Duodenal mucosa (tissue), 2 donors: ENCODE measurements at regions not wholly inside any gene's neighbourhood (a gene's known extent, or its start where the extent isn't known, plus 50 kb on each side); places are given as distances from the start of the nearest gene placed in this dataset.

Source experiments
- H3K27ac ChIP-seq: one replicate; pipeline ENCODE4 v1.7.0; 2013; ENCODE audit warnings: low read depth, low read length
- H3K27me3 ChIP-seq, 2 donors: one replicate each; pipeline ENCODE4 v1.7.0; 2013; ENCODE audit warnings: low read length in 2 of 2, control low read depth in 1 of 2; ENCODE audit not compliant: insufficient read depth in 2 of 2, control insufficient read depth in 1 of 2
- H3K36me3 ChIP-seq, 2 donors: one replicate each; pipeline ENCODE4 v1.7.0; 2013; ENCODE audit warnings: low read length in 2 of 2, control low read depth in 1 of 2; ENCODE audit not compliant: insufficient read depth in 2 of 2, control insufficient read depth in 1 of 2
- H3K4me1 ChIP-seq, 2 donors: one replicate each; pipeline ENCODE4 v1.7.0; 2013; ENCODE audit warnings: low read length in 2 of 2, control low read depth in 1 of 2; ENCODE audit not compliant: insufficient read depth in 2 of 2, control insufficient read depth in 1 of 2
- H3K4me3 ChIP-seq, 2 donors: one replicate each; pipeline ENCODE4 v1.7.0; 2013; ENCODE audit warnings: low read length in 2 of 2, low read depth in 1 of 2
- H3K9ac ChIP-seq, 2 donors: one replicate each; pipeline ENCODE4 v1.7.0; 2013; ENCODE audit warnings: low read length in 2 of 2, low read depth in 1 of 2
- H3K9me3 ChIP-seq, 2 donors: one replicate each; pipeline ENCODE4 v1.7.0; 2013; ENCODE audit warnings: low read length in 2 of 2, control low read depth in 1 of 2; ENCODE audit not compliant: control insufficient read depth in 1 of 2

- Histone ChIP-seq H3K27ac (no peak overlapping the region), H3K4me1 (peaks cover 0 to 5% of the 10 kb centered on the region in 2 donors), H3K36me3 (no peaks in the 10 kb centered on the region), H3K9me3 (no peaks in the 10 kb centered on the region), H3K9ac (no peak overlapping the region), H3K4me3 (no peak overlapping the region), H3K27me3 (peaks cover 4 to 11% of the 10 kb centered on the region in 2 donors)
Observed at GRCh38 chr7:26550492-26550891, 258.8 kb downstream of the SNX10 start.

GRCh38 chr7:26551740-26552139 lies 260.1 kb downstream of the SNX10 start:
- no peak overlapping the region for H3K27ac ChIP-seq

GRCh38 chr7:26553128-26553527 lies 261.5 kb downstream of the SNX10 start:
- Histone ChIP-seq H3K27me3 (peaks cover 4 to 8% of the 10 kb centered on the region in 2 donors), H3K36me3 (no peaks in the 10 kb centered on the region), H3K9ac (no peak overlapping the region), H3K27ac (no peak overlapping the region), H3K4me1 (peaks cover 0 to 5% of the 10 kb centered on the region in 2 donors), H3K4me3 (no peak overlapping the region), H3K9me3 (no peaks in the 10 kb centered on the region)

More at GRCh38 chr7:26551740-26552139, 260.1 kb downstream of the SNX10 start:
- peaks cover 0 to 5% of the 10 kb centered on the region in 2 donors for H3K4me1 ChIP-seq
- H3K9me3 ChIP-seq = no peaks in the 10 kb centered on the region
- H3K4me3 ChIP-seq = no peak overlapping the region
- H3K9ac ChIP-seq = no peak overlapping the region
- H3K27me3 ChIP-seq = peaks cover 4 to 8% of the 10 kb centered on the region in 2 donors
- no peaks in the 10 kb centered on the region for H3K36me3 ChIP-seq

- H3K9me3 ChIP-seq = no peaks in the 10 kb centered on the region
- no peak overlapping the region for H3K9ac ChIP-seq
- peaks cover 4 to 7% of the 10 kb centered on the region in 2 donors for H3K27me3 ChIP-seq
- H3K4me3 ChIP-seq = no peak overlapping the region
- H3K36me3 ChIP-seq = no peaks in the 10 kb centered on the region
- H3K4me1 ChIP-seq = peaks cover 0 to 5% of the 10 kb centered on the region in 2 donors
- H3K27ac ChIP-seq = no peak overlapping the region
Observed at GRCh38 chr7:26553582-26553981, 261.9 kb downstream of the SNX10 start.

GRCh38 chr7:26554952-26555351 lies 263.3 kb downstream of the SNX10 start:
- no peaks in the 10 kb centered on the region for H3K36me3 ChIP-seq
- H3K27ac ChIP-seq = no peak overlapping the region
- H3K9ac ChIP-seq = no peak overlapping the region
- peaks cover 4 to 6% of the 10 kb centered on the region in 2 donors for H3K27me3 ChIP-seq
- peaks cover 0 to 5% of the 10 kb centered on the region in 2 donors for H3K4me1 ChIP-seq
- no peaks in the 10 kb centered on the region for H3K9me3 ChIP-seq
- no peak overlapping the region for H3K4me3 ChIP-seq

DNA sequence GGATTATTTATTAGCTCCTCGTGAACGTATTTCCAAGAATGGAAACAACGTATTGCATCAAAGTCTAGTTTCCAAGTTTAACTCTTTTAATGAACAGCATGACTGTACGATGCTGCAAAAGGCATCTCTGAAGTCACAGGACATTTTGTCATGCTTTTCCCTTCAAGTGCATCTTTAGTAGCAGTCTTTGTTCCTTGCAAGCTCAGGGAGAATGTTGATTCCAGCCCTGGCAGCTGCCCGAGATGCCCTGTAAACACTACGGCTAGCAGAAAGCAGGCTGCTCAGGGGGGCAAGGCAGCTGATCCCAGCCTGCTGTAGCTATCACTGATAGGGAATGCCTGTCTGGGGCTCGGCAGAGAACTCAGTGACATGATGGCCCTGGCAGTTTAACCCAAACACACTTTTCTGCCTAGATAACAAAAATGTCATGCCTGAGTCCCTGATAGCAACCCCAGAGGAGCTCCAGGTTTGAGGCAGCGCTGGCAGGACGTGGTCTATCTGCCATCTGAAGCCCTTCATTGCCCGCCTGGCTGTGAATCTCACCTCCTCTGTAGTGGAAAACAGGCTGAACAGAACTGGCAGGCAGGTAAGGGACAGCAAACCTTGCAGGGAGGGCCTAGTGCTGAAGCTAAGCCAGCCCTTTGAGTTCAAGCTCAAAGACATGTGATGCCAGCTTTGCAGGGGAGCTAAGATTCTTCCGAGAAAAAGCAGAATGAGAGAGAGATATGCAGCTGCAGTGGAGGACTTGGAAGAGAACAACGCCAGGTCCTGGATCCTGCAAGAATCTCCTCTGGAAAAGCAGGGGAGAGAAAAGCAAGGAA lies 264.6 kb downstream of the SNX10 start:
- H3K27ac ChIP-seq = no peak overlapping the region

GRCh38 chr7:26560526-26561256 lies 269.0 kb downstream of the SNX10 start:
- peaks cover 0 to 9% of the 10 kb centered on the region in 2 donors for H3K4me1 ChIP-seq
- no peak overlapping the region for H3K9ac ChIP-seq
- H3K36me3 ChIP-seq = no peaks in the 10 kb centered on the region
- H3K27ac ChIP-seq = no peak overlapping the region
- no peak overlapping the region for H3K4me3 ChIP-seq
- no peaks in the 10 kb centered on the region for H3K9me3 ChIP-seq
- H3K27me3 ChIP-seq = peaks cover 0 to 3% of the 10 kb centered on the region in 2 donors

More for the DNA sequence above, 264.6 kb downstream of the SNX10 start:
- Histone ChIP-seq H3K4me1 (peaks cover 3 to 5% of the 10 kb centered on the region in 2 donors), H3K27me3 (peaks cover 2 to 4% of the 10 kb centered on the region in 2 donors), H3K36me3 (no peaks in the 10 kb centered on the region), H3K9me3 (no peaks in the 10 kb centered on the region), H3K4me3 (no peak overlapping the region), H3K9ac (no peak overlapping the region)

DNA sequence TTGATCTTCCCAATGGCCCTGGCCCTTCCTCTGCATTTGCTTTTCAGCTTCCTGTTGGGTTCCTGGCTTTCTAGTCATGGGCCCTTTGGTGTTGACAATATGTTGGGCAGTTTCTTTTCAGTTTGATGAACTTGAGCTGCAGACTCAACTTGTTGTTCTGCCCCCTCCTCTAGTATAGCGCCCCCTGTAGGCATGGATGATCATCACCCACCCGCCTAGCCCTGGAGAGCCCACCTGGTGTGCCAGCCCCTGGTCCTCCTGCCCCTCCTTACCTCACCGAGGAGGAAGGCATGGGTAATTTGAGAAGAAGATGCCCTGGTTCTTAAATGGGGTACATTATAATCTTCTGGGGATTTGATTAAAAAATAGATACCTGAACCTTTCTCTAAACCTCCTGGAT lies 271.2 kb downstream of the SNX10 start:
- H3K36me3 ChIP-seq = no peaks in the 10 kb centered on the region
- H3K9me3 ChIP-seq = no peaks in the 10 kb centered on the region
- H3K4me3 ChIP-seq = no peak overlapping the region
- H3K27ac ChIP-seq = no peak overlapping the region
- H3K27me3 ChIP-seq = peaks cover 0 to 3% of the 10 kb centered on the region in 2 donors
- no peak overlapping the region for H3K9ac ChIP-seq
- H3K4me1 ChIP-seq = peaks cover 0 to 9% of the 10 kb centered on the region in 2 donors

GRCh38 chr7:26563406-26563805 lies 271.7 kb downstream of the SNX10 start:
- Histone ChIP-seq H3K27ac (no peak overlapping the region), H3K9me3 (no peaks in the 10 kb centered on the region), H3K36me3 (no peaks in the 10 kb centered on the region), H3K4me3 (no peak overlapping the region), H3K9ac (no peak overlapping the region), H3K27me3 (peaks cover 0 to 3% of the 10 kb centered on the region in 2 donors), H3K4me1 (peaks cover 0 to 9% of the 10 kb centered on the region in 2 donors)

DNA sequence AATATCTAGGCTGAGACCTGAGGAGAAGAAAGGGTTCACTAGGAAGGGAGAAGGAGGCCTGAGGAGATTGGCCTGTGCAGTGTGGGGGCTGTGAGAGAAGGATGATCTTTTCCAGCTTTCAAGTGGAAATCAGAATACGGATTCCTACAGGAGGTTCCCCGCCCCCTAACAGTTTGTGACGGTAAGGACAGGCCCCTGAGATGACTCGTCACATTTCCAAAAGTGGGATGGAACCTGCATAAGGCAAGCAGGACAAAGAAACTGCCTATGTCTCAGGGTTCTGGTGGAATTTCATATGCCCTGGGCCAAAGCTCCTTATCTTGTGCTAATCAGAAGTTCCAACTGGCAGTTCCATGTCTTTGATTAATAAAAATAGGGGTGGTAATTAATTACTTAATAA lies 275.6 kb downstream of the SNX10 start:
- no peaks in the 10 kb centered on the region for H3K36me3 ChIP-seq

More for the DNA sequence above, 275.6 kb downstream of the SNX10 start:
- no peak overlapping the region for H3K4me3 ChIP-seq
- no peaks in the 10 kb centered on the region for H3K9me3 ChIP-seq
- no peaks in the 10 kb centered on the region for H3K4me1 ChIP-seq
- peaks cover 0 to 3% of the 10 kb centered on the region in 2 donors for H3K27me3 ChIP-seq
- no peak overlapping the region for H3K27ac ChIP-seq
- no peak overlapping the region for H3K9ac ChIP-seq
